ENCODE measurements at regions not wholly inside any gene's neighbourhood (a gene's known extent, or its start where the extent isn't known, plus 50 kb on each side); places are given as distances from the start of the nearest gene placed in this dataset.
A peak's percentile ranks its signal among the peaks of the same experiment; 100 is the strongest.
"Not testable (repeated sequence)": the region's sequence is repeated elsewhere in the genome, so short reads cannot be mapped to it uniquely, and the experiment has no call there.

DNA sequence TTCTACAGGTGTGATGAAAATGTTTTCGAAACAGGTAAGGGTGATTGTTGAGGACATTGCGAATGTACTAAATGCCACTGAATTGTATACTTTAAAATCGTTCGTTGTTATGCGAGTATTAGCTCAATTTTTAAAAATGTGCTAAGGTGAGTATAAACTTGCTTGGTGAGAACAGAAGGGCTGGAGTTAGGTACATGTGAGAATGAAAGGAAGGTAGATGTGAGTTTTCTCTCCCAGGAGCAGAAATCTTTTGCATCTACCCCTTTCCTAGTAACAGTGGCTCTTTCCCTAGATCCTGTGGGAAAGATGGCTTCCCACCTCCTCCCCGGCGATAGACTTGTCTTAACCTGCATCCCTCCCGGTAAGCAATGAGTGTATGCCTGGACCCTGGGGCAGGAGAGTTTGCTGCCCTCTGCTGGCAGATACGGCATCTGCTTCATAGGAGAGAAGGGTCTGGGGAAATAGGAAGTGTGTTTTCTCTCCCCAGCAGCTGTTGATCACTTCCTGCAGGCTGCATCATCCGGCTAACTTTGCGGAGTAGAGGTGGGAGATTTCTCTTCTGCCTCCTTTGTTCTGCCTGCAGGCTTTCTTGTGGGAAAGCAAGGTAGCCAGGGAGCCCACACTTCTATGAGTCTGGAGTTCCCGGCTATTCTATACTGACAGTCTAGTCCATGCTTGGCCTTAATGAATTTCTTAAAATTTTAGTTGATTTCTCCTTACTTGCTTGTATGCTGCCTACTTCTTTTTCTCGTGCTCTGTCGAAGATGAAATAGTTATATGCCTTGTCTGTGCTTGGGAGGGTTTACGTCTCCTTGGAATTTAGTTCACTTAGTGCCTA is 373.3 kb upstream of the SEMA6A start (continued):
- TF ChIP-seq, protein P1, sequence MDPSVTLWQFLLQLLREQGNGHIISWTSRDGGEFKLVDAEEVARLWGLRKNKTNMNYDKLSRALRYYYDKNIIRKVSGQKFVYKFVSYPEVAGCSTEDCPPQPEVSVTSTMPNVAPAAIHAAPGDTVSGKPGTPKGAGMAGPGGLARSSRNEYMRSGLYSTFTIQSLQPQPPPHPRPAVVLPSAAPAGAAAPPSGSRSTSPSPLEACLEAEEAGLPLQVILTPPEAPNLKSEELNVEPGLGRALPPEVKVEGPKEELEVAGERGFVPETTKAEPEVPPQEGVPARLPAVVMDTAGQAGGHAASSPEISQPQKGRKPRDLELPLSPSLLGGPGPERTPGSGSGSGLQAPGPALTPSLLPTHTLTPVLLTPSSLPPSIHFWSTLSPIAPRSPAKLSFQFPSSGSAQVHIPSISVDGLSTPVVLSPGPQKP (IDR thresholded peaks at IDR 0.05; ENCODE audit: low read depth, low read length): no peak
- TF ChIP-seq HDGF (IDR thresholded peaks at IDR 0.05) (0 out of 2 replicates have a peak, but pooled peaks have one; percentile 24), BRCA1 (IDR thresholded peaks at IDR 0.05; ENCODE audit: low read depth, low read length) (no peak), RCOR1 (conservative IDR thresholded peaks at IDR 0.05; ENCODE audit: low read depth, low read length) (0 out of 2 replicates have a peak, but pooled peaks have one; percentile 50), PKNOX1 (IDR thresholded peaks at IDR 0.05) (no peak), FOXM1 (IDR thresholded peaks at IDR 0.05; ENCODE audit: low read depth, low read length) (peak; percentile 71), RELA (IDR thresholded peaks at IDR 0.05; ENCODE audit: borderline replicate concordance, partially characterized antibody) (peak; percentile 53), MEF2A (IDR thresholded peaks at IDR 0.05; ENCODE audit: insufficient read depth, low read depth, low read length) (peak; percentile 39; the same call in 1 of the 2 replicates), PML (IDR thresholded peaks at IDR 0.05; ENCODE audit: low read length) (no peak), ZNF687 (IDR thresholded peaks at IDR 0.05) (peak; percentile 72)

DNA sequence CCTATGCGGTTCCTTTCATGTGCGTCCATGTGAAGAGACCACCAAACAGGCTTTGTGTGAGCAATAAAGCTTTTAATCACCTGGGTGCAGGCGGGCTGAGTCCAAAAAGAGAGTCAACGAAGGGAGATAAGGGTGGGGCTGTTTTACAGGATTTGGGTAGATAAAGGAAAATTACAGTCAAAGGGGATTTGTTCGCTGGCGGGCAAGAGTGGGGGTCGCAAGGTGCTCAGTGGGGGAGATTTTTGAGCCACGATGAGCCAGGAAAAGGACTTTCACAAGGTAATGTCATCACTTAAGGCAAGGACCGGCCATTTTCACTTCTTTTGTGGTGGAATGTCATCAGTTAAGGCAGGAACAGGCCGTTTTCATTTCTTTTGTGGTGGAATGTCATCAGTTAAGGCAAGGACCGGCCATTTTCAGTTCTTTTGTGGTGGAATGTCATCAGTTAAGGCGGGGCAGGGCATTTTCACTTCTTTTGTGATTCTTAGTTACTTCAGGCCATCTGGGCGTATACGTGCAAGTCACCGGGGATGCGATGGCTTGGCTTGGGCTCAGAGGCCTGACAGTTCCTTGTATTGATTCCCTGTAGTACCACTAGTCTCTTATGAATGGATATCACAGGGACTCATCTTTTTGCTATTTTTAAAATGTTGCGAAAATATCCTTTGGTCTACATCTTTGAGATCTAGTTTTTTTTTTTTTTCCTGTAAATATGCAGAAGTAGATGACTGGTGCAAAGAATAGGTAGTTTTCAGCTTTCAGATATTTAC is 371.2 kb upstream of the SEMA6A start:
- 71% methylated on average over 17 of the region's 17 CpGs for WGBS (ENCODE audit: insufficient coverage, insufficient replicate concordance, low lambda C conversion rate, missing lambda C conversion rate)
- POLR2A ChIA-PET; H3K4me2 ChIP-seq (ENCODE audit: control insufficient read depth, insufficient read depth); H3K4me1 ChIP-seq (ENCODE audit: control insufficient read depth, insufficient read depth, low read length); H4K20me1 ChIP-seq (ENCODE audit: control insufficient read depth, insufficient read depth); H3K9me3 ChIP-seq (replicated peaks; ENCODE audit: control insufficient read depth, insufficient read depth, low read length); DNase-seq (ENCODE audit: low read depth, low spot score); H3K79me2 ChIP-seq (ENCODE audit: control insufficient read depth, insufficient read depth, low read length); H3K4me3 ChIP-seq; H3K36me3 ChIP-seq (ENCODE audit: control insufficient read depth in 2 of 2, insufficient read depth in 2 of 2, low read length in 1 of 2); H3K27ac ChIP-seq (ENCODE audit: control insufficient read depth, insufficient read depth); FAIRE-seq; ATAC-seq; H3K9ac ChIP-seq (ENCODE audit: control insufficient read depth, insufficient read depth, low read length); BruUV-seq (replicated peaks); H3K27me3 ChIP-seq (replicated peaks in 1 of 2; ENCODE audit: control insufficient read depth in 2 of 2, insufficient read depth in 2 of 2, low read length in 1 of 2); H2AFZ ChIP-seq (ENCODE audit: control insufficient read depth, low read depth, low read length): not testable (repeated sequence)
- ChIA-PET RAD21 (ENCODE audit: unreplicated experiment) (interaction anchor here (3.2 to 3.4 kb wide), 2 partner anchors 62 to 371 kb away, joined by 16 to 74 read pairs; partner anchors contain the start of gene SEMA6A), SMC1A (ENCODE audit: uncharacterized antibody, unreplicated experiment) (interaction anchor here (0.6 to 5.7 kb wide), 8 partner anchors 22 to 810 kb away, joined by 3 to 80 read pairs (median 4); partner anchors contain the start of gene SEMA6A), CTCF (interaction anchor here (0.6 to 1.2 kb wide), 5 partner anchors 368 to 389 kb away, joined by 3 to 6 read pairs (median 3); no protein-coding TSS in a partner anchor)
- intact Hi-C loops (cut with micrococcal nuclease; ENCODE audit: unreplicated experiment) (loop anchor here (5.0 kb wide), 2 partner anchors 243 to 263 kb away; no protein-coding TSS in a partner anchor), in situ Hi-C loops (cut with MboI) (loop anchor here (5.0 kb wide), 1 partner anchor 368 kb away; no protein-coding TSS in a partner anchor)

Data from GM12878 (cell line).